Ascending aorta (tissue), 2 donors: ENCODE measurements at regions not wholly inside any gene's neighbourhood (a gene's known extent, or its start where the extent isn't known, plus 50 kb on each side); places are given as distances from the start of the nearest gene placed in this dataset.

Experiments used
- DNase-seq, 2 donors: peaks; one replicate each; pipeline ENCODE4 v3.0.0-alpha.2; 2019; ENCODE audit warnings: low spot score in 2 of 2
- H3K27ac ChIP-seq, 2 donors: fragments of 200-600 bp; sonication (generic); one replicate each; pipeline ENCODE4 v1.5.1; 2016 to 2017; ENCODE audit warnings: mild to moderate bottlenecking in 1 of 2
- H3K27me3 ChIP-seq: fragments of 200-600 bp; sonication (generic); one replicate; pipeline ENCODE4 v1.5.1; 2017
- H3K36me3 ChIP-seq, 2 donors: fragments of 200-600 bp; sonication (generic); one replicate each; pipeline ENCODE4 v1.5.1; 2016
- H3K4me1 ChIP-seq, 2 donors: fragments of 200-600 bp; sonication (generic); one replicate each; pipeline ENCODE4 v1.5.1; 2016 to 2017; ENCODE audit warnings: mild to moderate bottlenecking in 1 of 2
- H3K4me3 ChIP-seq, 2 donors: fragments of 200-600 bp; sonication (generic); one replicate each; pipeline ENCODE4 v1.5.1; 2016 to 2017; ENCODE audit warnings: mild to moderate bottlenecking in 1 of 2
- H3K9me3 ChIP-seq, 2 donors: fragments of 200-600 bp; sonication (generic); one replicate each; pipeline ENCODE4 v1.5.1; 2016
- intact Hi-C: fragments of 100-400 bp; cut with DNase I; formaldehyde crosslinking; loops from one replicate; pipeline ENCODE4 v1.15.1; 2023
- TF ChIP-seq, protein P1 (sequence below), 3 experiments: fragments of 200-600 bp in 2 of 3; fragments of 450-650 bp in 1 of 3; sonication (generic) in 2 of 3; IDR thresholded peaks; one replicate each; pipeline ENCODE4 v1.5.1; 2016 to 2019; ENCODE audit warnings: antibody characterized with exemption in 3 of 3, mild to moderate bottlenecking in 1 of 3, moderate library complexity in 1 of 3

DNA sequence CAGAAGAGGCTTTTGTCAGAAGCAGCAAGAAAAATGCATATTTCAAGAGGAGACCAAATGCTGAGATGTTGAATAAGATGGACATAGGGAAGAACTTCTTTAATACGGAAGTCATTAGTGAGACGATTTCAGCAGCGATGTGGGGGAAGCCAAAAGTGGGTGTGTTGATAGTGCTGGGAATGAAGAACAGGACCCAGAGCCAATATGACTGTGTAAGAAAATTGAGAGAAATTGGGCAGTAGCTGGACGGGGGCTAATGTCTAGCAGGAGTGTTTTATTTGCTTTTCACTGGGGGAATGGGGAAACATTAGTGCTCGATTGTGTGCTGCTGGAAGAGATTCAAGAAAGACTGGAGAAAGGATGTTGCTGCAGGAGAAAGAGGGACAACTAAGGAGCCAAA is 788.7 kb upstream of the KLHL29 start:
- no peaks in the 10 kb centered on the region for H3K4me1 ChIP-seq
- no peak overlapping the region for H3K4me3 ChIP-seq
- DNase-seq, result no peak
- intact Hi-C loops, result no loop called here
- TF ChIP-seq, protein P1, sequence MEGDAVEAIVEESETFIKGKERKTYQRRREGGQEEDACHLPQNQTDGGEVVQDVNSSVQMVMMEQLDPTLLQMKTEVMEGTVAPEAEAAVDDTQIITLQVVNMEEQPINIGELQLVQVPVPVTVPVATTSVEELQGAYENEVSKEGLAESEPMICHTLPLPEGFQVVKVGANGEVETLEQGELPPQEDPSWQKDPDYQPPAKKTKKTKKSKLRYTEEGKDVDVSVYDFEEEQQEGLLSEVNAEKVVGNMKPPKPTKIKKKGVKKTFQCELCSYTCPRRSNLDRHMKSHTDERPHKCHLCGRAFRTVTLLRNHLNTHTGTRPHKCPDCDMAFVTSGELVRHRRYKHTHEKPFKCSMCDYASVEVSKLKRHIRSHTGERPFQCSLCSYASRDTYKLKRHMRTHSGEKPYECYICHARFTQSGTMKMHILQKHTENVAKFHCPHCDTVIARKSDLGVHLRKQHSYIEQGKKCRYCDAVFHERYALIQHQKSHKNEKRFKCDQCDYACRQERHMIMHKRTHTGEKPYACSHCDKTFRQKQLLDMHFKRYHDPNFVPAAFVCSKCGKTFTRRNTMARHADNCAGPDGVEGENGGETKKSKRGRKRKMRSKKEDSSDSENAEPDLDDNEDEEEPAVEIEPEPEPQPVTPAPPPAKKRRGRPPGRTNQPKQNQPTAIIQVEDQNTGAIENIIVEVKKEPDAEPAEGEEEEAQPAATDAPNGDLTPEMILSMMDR (IDR thresholded peaks at IDR 0.05), result no peak
- no peak overlapping the region for H3K27ac ChIP-seq
- no peaks in the 10 kb centered on the region for H3K36me3 ChIP-seq
- no peaks in the 10 kb centered on the region for H3K27me3 ChIP-seq
- H3K9me3 ChIP-seq, result no peaks in the 10 kb centered on the region

DNA sequence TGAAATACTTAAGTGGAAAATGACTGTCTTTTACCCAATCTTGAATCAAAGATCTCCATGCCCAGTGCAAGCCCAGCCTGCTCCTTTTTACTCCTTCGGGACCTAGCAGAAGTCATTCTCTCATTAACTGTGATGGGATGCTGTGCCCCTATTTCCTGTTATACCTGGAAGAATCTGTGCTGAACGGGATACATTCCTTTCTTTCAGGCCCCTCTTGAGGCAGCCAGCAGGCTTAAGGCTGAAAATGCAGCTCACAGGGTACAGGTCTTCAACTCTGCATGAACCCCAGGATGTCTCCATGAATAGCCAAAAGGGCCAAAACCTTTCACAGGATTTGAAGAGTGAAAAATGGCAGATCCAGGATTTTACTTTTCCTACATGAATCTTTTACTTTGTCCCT is 784.8 kb upstream of the KLHL29 start:
- H3K27ac ChIP-seq, result no peak overlapping the region
- no peaks in the 10 kb centered on the region for H3K27me3 ChIP-seq
- H3K4me3 ChIP-seq, result no peak overlapping the region
- H3K36me3 ChIP-seq, result no peaks in the 10 kb centered on the region
- H3K4me1 ChIP-seq, result no peaks in the 10 kb centered on the region
- H3K9me3 ChIP-seq, result no peaks in the 10 kb centered on the region
- TF ChIP-seq, protein P1 (IDR thresholded peaks at IDR 0.05), result no peak
- intact Hi-C loops, result no loop called here
- no peak for DNase-seq

DNA sequence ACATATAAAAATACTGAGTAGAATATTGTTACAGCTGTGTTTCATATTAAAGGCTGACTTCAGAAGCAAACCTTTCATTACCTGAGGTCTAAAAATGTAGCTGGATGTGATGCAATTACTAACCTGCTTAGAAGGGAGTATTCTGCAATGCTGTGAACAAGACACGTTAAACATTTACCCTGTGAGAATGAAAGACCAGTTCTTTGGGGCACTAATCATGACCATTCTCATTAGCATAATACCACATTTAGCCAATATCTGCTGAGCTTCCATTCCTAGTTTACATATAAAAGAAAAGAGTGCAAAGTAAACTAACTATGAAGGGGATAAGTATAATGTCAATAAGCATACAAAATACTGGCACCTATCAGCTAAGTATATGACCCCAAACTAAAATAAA is 784.0 kb upstream of the KLHL29 start:
- H3K9me3 ChIP-seq, result no peaks in the 10 kb centered on the region
- H3K27me3 ChIP-seq, result no peaks in the 10 kb centered on the region
- H3K27ac ChIP-seq, result no peak overlapping the region
- TF ChIP-seq, protein P1 (IDR thresholded peaks at IDR 0.05), result no peak
- intact Hi-C loops, result no loop called here
- DNase-seq, result no peak
- no peaks in the 10 kb centered on the region for H3K36me3 ChIP-seq
- no peak overlapping the region for H3K4me3 ChIP-seq
- no peaks in the 10 kb centered on the region for H3K4me1 ChIP-seq

DNA sequence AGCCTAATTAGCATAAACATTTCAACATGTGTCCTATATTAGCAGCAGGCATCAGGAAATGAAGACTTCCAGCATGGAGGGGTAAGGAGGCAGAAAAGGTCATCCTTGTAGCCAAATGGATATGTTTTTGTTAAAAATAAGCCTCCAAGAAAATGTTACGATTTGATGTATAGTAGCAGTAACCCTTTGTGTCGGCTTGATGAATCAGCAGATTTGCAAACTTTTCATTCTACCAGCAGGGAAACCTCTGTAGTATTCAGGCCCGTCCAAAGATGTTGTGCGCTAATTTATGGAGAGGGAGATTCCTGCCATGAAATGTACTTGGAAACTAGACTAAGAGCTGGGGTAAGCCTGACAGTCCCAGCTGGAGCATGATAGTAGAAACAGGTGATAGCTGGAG is 780.8 kb upstream of the KLHL29 start:
- H3K9me3 ChIP-seq, result no peaks in the 10 kb centered on the region
- no peak overlapping the region for H3K4me3 ChIP-seq
- no peaks in the 10 kb centered on the region for H3K36me3 ChIP-seq
- no peaks in the 10 kb centered on the region for H3K27me3 ChIP-seq
- TF ChIP-seq, protein P1 (IDR thresholded peaks at IDR 0.05), result no peak
- intact Hi-C loops, result no loop called here
- H3K27ac ChIP-seq, result no peak overlapping the region
- no peaks in the 10 kb centered on the region for H3K4me1 ChIP-seq
- no peak for DNase-seq

DNA sequence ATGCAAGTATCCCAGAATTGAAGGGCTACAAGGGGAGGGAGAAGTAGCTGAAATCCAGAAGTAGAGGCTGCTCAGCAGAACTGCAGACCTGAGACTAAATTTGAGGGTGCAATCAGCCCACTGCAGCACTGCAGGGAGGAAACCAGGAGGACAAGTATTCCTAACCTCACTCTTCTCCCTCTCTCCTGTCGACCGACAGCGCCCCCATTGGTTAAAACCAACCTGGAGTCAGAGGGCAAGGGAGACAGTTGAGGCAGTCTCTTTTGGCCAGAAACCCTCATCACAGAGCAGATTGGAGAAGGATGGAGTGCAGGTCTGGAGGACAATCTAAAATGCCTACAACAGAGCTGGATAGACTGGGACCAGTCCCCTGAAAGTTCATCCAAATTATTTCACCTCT is 768.9 kb upstream of the KLHL29 start:
- Histone ChIP-seq H3K36me3 (no peaks in the 10 kb centered on the region), H3K4me3 (no peak overlapping the region), H3K9me3 (no peaks in the 10 kb centered on the region), H3K4me1 (no peaks in the 10 kb centered on the region), H3K27ac (no peak overlapping the region), H3K27me3 (no peaks in the 10 kb centered on the region)
- TF ChIP-seq, protein P1 (IDR thresholded peaks at IDR 0.05), result no peak
- intact Hi-C loops, result no loop called here
- DNase-seq, result no peak

DNA sequence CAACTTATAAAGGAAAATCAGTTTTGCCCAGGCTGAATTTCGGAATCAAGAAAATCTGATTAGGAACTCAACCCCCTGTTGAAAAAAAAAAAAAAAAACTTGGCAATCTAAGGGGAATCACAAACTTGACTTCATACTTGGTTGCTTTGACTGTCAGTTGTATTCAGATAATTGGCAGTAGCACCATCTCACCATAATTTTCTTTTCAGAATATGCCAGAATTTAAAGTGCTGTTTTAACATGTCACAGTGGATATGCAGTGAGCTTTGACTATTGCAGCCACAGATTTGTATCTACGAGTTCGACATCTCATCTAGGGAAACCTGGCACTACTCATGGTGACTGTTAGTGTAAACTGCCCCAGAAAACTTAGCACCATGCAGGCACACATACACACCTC is 761.4 kb upstream of the KLHL29 start:
- Histone ChIP-seq H3K36me3 (no peaks in the 10 kb centered on the region), H3K9me3 (peaks cover 0 to 2% of the 10 kb centered on the region in 2 donors), H3K4me1 (peaks cover 0 to 3% of the 10 kb centered on the region in 2 donors), H3K27me3 (no peaks in the 10 kb centered on the region), H3K27ac (no peak overlapping the region), H3K4me3 (no peak overlapping the region)
- DNase-seq, result no peak
- intact Hi-C loops, result no loop called here
- TF ChIP-seq, protein P1 (IDR thresholded peaks at IDR 0.05), result no peak
